ENCODE measurements at regions not wholly inside any gene's neighbourhood (a gene's known extent, or its start where the extent isn't known, plus 50 kb on each side); places are given as distances from the start of the nearest gene placed in this dataset.

GRCh38 chr4:45648846-45649245 lies 475.0 kb downstream of the GABRG1 start:
- no peak overlapping the region for H3K4me3 ChIP-seq
- H3K27ac ChIP-seq (replicated peaks in 1 of 4), result no peak overlapping the region
- H3K36me3 ChIP-seq, result no peaks in the 10 kb centered on the region
- H3K4me1 ChIP-seq, result peaks cover 0 to 5% (median 2%) of the 10 kb centered on the region in 4 donors
- no peaks in the 10 kb centered on the region for H3K9me3 ChIP-seq
- intact Hi-C loops (cut with DNase I), result no loop called here
- no peaks in the 10 kb centered on the region for H3K27me3 ChIP-seq
- DNase-seq (ENCODE audit: extremely low spot score), result no peak
- TF ChIP-seq POLR2AphosphoS5 (IDR thresholded peaks at IDR 0.05) (no peak), POLR2A (IDR thresholded peaks at IDR 0.05; ENCODE audit: low read depth) (no peak), CTCF (IDR thresholded peaks at IDR 0.05) (no peak), EP300 (IDR thresholded peaks at IDR 0.05) (no peak)

GRCh38 chr4:45647823-45648222 lies 476.0 kb downstream of the GABRG1 start:
- no peak for DNase-seq (ENCODE audit: extremely low spot score)
- Histone ChIP-seq H3K36me3 (no peaks in the 10 kb centered on the region), H3K9me3 (no peaks in the 10 kb centered on the region), H3K4me1 (peaks cover 0 to 5% (median 2%) of the 10 kb centered on the region in 4 donors), H3K4me3 (no peak overlapping the region), H3K27ac (replicated peaks in 1 of 4) (no peak overlapping the region), H3K27me3 (no peaks in the 10 kb centered on the region)
- intact Hi-C loops (cut with DNase I), result no loop called here
- TF ChIP-seq POLR2AphosphoS5 (IDR thresholded peaks at IDR 0.05), result no peak
- no peak for TF ChIP-seq EP300 (IDR thresholded peaks at IDR 0.05)
- no peak for TF ChIP-seq CTCF (IDR thresholded peaks at IDR 0.05)
- no peak for TF ChIP-seq POLR2A (IDR thresholded peaks at IDR 0.05; ENCODE audit: low read depth)

GRCh38 chr4:45646885-45647590 lies 476.8 kb downstream of the GABRG1 start:
- WGBS, result 89% methylated on average over 8 of the region's 8 CpGs
- DNase-seq (ENCODE audit: extremely low spot score), result no peak
- intact Hi-C loops (cut with DNase I), result no loop called here

GRCh38 chr4:45640281-45640680 lies 483.6 kb downstream of the GABRG1 start:
- no peak for DNase-seq (ENCODE audit: extremely low spot score)
- 96% methylated on average over 6 of the region's 6 CpGs for WGBS
- Histone ChIP-seq H3K36me3 (no peaks in the 10 kb centered on the region), H3K27ac (replicated peaks in 1 of 4) (no peak overlapping the region), H3K4me1 (no peaks in the 10 kb centered on the region), H3K27me3 (no peaks in the 10 kb centered on the region), H3K9me3 (no peaks in the 10 kb centered on the region), H3K4me3 (no peak overlapping the region)
- no peak for TF ChIP-seq POLR2AphosphoS5 (IDR thresholded peaks at IDR 0.05)
- no peak for TF ChIP-seq CTCF (IDR thresholded peaks at IDR 0.05)
- no peak for TF ChIP-seq EP300 (IDR thresholded peaks at IDR 0.05)
- TF ChIP-seq POLR2A (IDR thresholded peaks at IDR 0.05; ENCODE audit: low read depth), result no peak
- intact Hi-C loops (cut with DNase I), result no loop called here

More at GRCh38 chr4:45646885-45647590, 476.8 kb downstream of the GABRG1 start:
- H3K27ac ChIP-seq (replicated peaks in 1 of 4), result no peak overlapping the region
- TF ChIP-seq POLR2A (IDR thresholded peaks at IDR 0.05; ENCODE audit: low read depth), result no peak
- no peak for TF ChIP-seq CTCF (IDR thresholded peaks at IDR 0.05)
- no peak for TF ChIP-seq POLR2AphosphoS5 (IDR thresholded peaks at IDR 0.05)
- no peak for TF ChIP-seq EP300 (IDR thresholded peaks at IDR 0.05)
- no peak overlapping the region for H3K4me3 ChIP-seq
- no peaks in the 10 kb centered on the region for H3K27me3 ChIP-seq
- peaks cover 0 to 5% (median 2%) of the 10 kb centered on the region in 4 donors for H3K4me1 ChIP-seq
- no peaks in the 10 kb centered on the region for H3K9me3 ChIP-seq
- no peaks in the 10 kb centered on the region for H3K36me3 ChIP-seq

- no peaks in the 10 kb centered on the region for H3K27me3 ChIP-seq
- no peaks in the 10 kb centered on the region for H3K9me3 ChIP-seq
- H3K27ac ChIP-seq (replicated peaks in 1 of 4), result no peak overlapping the region
- no peaks in the 10 kb centered on the region for H3K36me3 ChIP-seq
- 82% methylated on average over 3 of the region's 3 CpGs for WGBS
- no peak for DNase-seq (ENCODE audit: extremely low spot score)
- intact Hi-C loops (cut with DNase I), result no loop called here
- no peaks in the 10 kb centered on the region for H3K4me1 ChIP-seq
- no peak overlapping the region for H3K4me3 ChIP-seq
- TF ChIP-seq CTCF (IDR thresholded peaks at IDR 0.05), result no peak
- no peak for TF ChIP-seq POLR2A (IDR thresholded peaks at IDR 0.05; ENCODE audit: low read depth)
- TF ChIP-seq EP300 (IDR thresholded peaks at IDR 0.05), result no peak
- no peak for TF ChIP-seq POLR2AphosphoS5 (IDR thresholded peaks at IDR 0.05)
These were observed 485.2 kb downstream of the GABRG1 start for GRCh38 chr4:45638641-45639040.
